ENCODE measurements at regions not wholly inside any gene's neighbourhood (a gene's known extent, or its start where the extent isn't known, plus 50 kb on each side); places are given as distances from the start of the nearest gene placed in this dataset.

DNA sequence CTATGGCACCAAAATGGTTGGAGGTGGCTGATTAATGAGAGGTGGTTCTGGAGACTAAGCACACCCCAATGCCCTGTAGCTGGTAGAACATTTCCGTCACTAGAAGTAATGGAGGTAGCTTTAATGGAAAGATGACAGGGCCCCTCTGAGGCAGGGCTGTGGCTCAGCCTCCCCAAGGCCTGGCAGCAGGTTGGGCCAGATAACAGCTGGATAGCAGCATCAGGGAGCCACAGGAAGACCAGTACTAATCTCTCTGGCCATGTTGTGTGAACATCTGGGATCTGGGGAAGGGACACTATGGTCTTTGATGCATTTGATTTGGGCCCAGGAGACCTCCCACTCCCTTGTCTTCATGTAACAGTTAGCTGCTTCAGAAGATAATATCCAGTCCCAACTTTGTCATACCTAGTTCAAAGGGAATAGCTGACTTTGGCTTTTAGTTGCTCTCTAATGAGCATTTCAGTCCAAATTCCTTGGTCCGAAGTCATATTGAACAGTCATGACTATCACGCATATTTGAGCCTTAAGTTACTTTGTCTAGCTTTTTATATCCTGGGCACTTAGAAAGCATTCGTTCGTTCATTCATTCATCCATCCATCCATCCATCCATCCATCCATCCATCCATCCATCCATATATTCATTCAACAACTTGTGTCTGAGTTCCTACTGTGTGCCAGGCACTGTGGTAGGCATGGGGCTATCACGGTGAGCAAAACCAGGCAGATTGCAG, 53.0 kb upstream of the LMO2 start:
- Histone ChIP-seq H3F3A (ENCODE audit: insufficient read depth, low read depth) (no peaks in the 10 kb centered on the region), H3K36me3 (ENCODE audit: low read depth) (no peaks in the 10 kb centered on the region), H3K4me1 (replicated peaks; ENCODE audit: insufficient read depth) (no peaks in the 10 kb centered on the region), H3K4me2 (no peak overlapping the region), H4K20me1 (ENCODE audit: insufficient read depth) (no peaks in the 10 kb centered on the region), H3K9me3 (ENCODE audit: insufficient read depth, low read depth) (no peaks in the 10 kb centered on the region), H3K4me3 (no peak overlapping the region), H3K9me2 (ENCODE audit: insufficient read depth) (no peaks in the 10 kb centered on the region), H3K27ac (no peak overlapping the region), H3K79me2 (ENCODE audit: low read depth) (no peaks in the 10 kb centered on the region), H3K27me3 (ENCODE audit: insufficient read depth, low read depth) (no peaks in the 10 kb centered on the region), H2AFZ (no peak overlapping the region)
- intact Hi-C loops (cut with micrococcal nuclease; ENCODE audit: unreplicated experiment), result no loop called here
- no TSS peak for BruUV-seq (replicated peaks)
- TF ChIP-seq, protein P1, sequence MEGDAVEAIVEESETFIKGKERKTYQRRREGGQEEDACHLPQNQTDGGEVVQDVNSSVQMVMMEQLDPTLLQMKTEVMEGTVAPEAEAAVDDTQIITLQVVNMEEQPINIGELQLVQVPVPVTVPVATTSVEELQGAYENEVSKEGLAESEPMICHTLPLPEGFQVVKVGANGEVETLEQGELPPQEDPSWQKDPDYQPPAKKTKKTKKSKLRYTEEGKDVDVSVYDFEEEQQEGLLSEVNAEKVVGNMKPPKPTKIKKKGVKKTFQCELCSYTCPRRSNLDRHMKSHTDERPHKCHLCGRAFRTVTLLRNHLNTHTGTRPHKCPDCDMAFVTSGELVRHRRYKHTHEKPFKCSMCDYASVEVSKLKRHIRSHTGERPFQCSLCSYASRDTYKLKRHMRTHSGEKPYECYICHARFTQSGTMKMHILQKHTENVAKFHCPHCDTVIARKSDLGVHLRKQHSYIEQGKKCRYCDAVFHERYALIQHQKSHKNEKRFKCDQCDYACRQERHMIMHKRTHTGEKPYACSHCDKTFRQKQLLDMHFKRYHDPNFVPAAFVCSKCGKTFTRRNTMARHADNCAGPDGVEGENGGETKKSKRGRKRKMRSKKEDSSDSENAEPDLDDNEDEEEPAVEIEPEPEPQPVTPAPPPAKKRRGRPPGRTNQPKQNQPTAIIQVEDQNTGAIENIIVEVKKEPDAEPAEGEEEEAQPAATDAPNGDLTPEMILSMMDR (conservative IDR thresholded peaks at IDR 0.05), result no peak
- TF ChIP-seq EZH2 (IDR thresholded peaks at IDR 0.05; ENCODE audit: low read depth), result no peak
- ChIA-PET POLR2A (ENCODE audit: unreplicated experiment) (no interaction called here), CTCF (no interaction called here)
- no peak for DNase-seq

DNA sequence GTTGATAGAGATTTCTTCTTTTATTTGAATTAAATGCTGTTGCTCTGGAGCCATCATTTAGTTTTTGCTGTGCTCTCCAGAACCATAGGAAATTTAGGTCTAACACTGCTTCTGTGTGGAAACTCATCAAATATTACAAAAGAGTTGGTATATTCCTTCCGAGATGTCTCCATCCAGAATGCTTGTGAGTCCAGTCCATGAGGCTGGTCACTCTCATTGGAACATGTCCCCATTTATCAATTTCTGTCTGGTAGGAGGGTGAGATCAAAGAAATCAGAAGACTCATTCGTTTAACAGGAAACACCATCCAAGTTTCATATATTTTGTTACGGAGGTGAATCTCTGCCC, 52.4 kb upstream of the LMO2 start:
- CTCF ChIA-PET, result no interaction called here
- intact Hi-C loops (cut with micrococcal nuclease; ENCODE audit: unreplicated experiment), result no loop called here
- POLR2A ChIA-PET (ENCODE audit: unreplicated experiment), result no interaction called here

DNA sequence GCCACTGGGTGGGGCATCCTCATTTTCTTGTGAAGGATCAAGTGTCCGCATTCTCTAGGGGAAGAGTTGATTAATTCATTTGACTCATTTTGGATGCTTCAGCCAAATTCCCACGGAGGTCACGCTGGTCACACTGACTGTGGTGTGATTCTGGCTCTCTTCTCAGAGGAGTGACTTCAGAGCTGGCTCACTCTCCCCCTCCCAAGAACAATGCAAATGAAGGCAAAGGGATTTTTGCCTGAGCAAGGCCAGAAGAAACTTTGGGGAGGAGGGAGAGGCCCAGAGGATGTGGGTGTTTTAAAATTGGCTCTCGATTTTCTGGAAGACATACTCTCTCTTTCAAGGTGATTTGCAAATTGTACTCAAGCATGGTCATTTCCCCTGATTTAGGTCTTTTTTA, 51.1 kb upstream of the LMO2 start:
- H3K4me3 ChIP-seq, result no peak overlapping the region
- H3K4me1 ChIP-seq (replicated peaks; ENCODE audit: insufficient read depth), result no peaks in the 10 kb centered on the region
- H3K36me3 ChIP-seq (ENCODE audit: low read depth), result no peaks in the 10 kb centered on the region
- no peaks in the 10 kb centered on the region for H3K9me3 ChIP-seq (ENCODE audit: insufficient read depth, low read depth)
- H3K27me3 ChIP-seq (ENCODE audit: insufficient read depth, low read depth), result no peaks in the 10 kb centered on the region
- no peak overlapping the region for H3K27ac ChIP-seq
- H4K20me1 ChIP-seq (ENCODE audit: insufficient read depth), result no peaks in the 10 kb centered on the region
- H3K4me2 ChIP-seq, result no peak overlapping the region
- BruUV-seq (replicated peaks), result no TSS peak
- intact Hi-C loops (cut with micrococcal nuclease; ENCODE audit: unreplicated experiment), result no loop called here
- no peaks in the 10 kb centered on the region for H3F3A ChIP-seq (ENCODE audit: insufficient read depth, low read depth)
- H3K79me2 ChIP-seq (ENCODE audit: low read depth), result no peaks in the 10 kb centered on the region
- DNase-seq, result no peak
- CTCF ChIA-PET, result interaction anchor here (0.6 to 0.7 kb wide), 2 partner anchors 10 to 32 kb away, joined by 3 to 5 read pairs; no protein-coding TSS in a partner anchor
- POLR2A ChIA-PET (ENCODE audit: unreplicated experiment), result no interaction called here
- TF ChIP-seq, protein P1 (conservative IDR thresholded peaks at IDR 0.05), result no peak
- no peak for TF ChIP-seq EZH2 (IDR thresholded peaks at IDR 0.05; ENCODE audit: low read depth)
- H2AFZ ChIP-seq, result no peak overlapping the region
- no peaks in the 10 kb centered on the region for H3K9me2 ChIP-seq (ENCODE audit: insufficient read depth)

More for the DNA sequence above, 52.4 kb upstream of the LMO2 start:
- H3K27me3 ChIP-seq (ENCODE audit: insufficient read depth, low read depth), result no peaks in the 10 kb centered on the region
- BruUV-seq (replicated peaks), result no TSS peak
- no peaks in the 10 kb centered on the region for H4K20me1 ChIP-seq (ENCODE audit: insufficient read depth)
- no peak overlapping the region for H3K27ac ChIP-seq
- H3K79me2 ChIP-seq (ENCODE audit: low read depth), result no peaks in the 10 kb centered on the region
- no peak overlapping the region for H3K4me3 ChIP-seq
- H3K9me3 ChIP-seq (ENCODE audit: insufficient read depth, low read depth), result no peaks in the 10 kb centered on the region
- no peak overlapping the region for H3K4me2 ChIP-seq
- no peaks in the 10 kb centered on the region for H3K9me2 ChIP-seq (ENCODE audit: insufficient read depth)
- no peaks in the 10 kb centered on the region for H3F3A ChIP-seq (ENCODE audit: insufficient read depth, low read depth)
- TF ChIP-seq EZH2 (IDR thresholded peaks at IDR 0.05; ENCODE audit: low read depth), result no peak
- TF ChIP-seq, protein P1 (conservative IDR thresholded peaks at IDR 0.05), result no peak
- H2AFZ ChIP-seq, result no peak overlapping the region
- no peaks in the 10 kb centered on the region for H3K36me3 ChIP-seq (ENCODE audit: low read depth)
- no peak for DNase-seq
- no peaks in the 10 kb centered on the region for H3K4me1 ChIP-seq (replicated peaks; ENCODE audit: insufficient read depth)
